HCT116 (cell line): ENCODE measurements at regions not wholly inside any gene's neighbourhood (a gene's known extent, or its start where the extent isn't known, plus 50 kb on each side); places are given as distances from the start of the nearest gene placed in this dataset.

Source experiments
- ATAC-seq: fragments of 200-7000 bp; cut with Tn5 transposase; 2 replicates; pipeline ENCODE4 v1.9.1; 2020; ENCODE audit warnings: mild to moderate bottlenecking, moderate library complexity
- BruUV-seq: library from RNA; stranded (reverse); fragments of 400-500 nt; replicated peaks from 2 replicates; lab custom pipeline; 2021; lab: Mats Ljungman, UMichigan
- CTCF ChIA-PET: fragments of 300-600 bp; sonication (Branson Sonifier 250); formaldehyde crosslinking; loops from one replicate; lab custom pipeline; 2021; ENCODE audit warnings: antibody characterized with exemption; lab: Charles Lee
- POLR2A ChIA-PET: fragments of 300-600, 350-600 bp; sonication (Branson Sonifier 250); formaldehyde crosslinking; loops from one replicate; lab custom pipeline; 2021; ENCODE audit warnings: antibody characterized with exemption; lab: Charles Lee
- RAD21 ChIA-PET, 2 experiments: fragments of 300-600 bp; sonication (Branson Sonifier 250); formaldehyde crosslinking; loops; one replicate each; lab custom pipeline; 2023; ENCODE audit warnings: low total read pairs in 2 of 2; ENCODE audit not compliant: uncharacterized antibody in 2 of 2, unreplicated experiment in 2 of 2, low non-redundant PET in 1 of 2; lab: Charles Lee
- DNase-seq: peaks from one replicate; pipeline ENCODE4 v3.0.0-alpha.2; 2010; ENCODE audit warnings: low read depth, low spot score
- H2AFZ ChIP-seq: fragments of 200-600 bp; shearing (Covaris generic), sonication (generic); 2 replicates; pipeline ENCODE4 v1.6.1; 2017; ENCODE audit warnings: low read depth, mixed run types, mixed read lengths, antibody characterized with exemption, low read length; ENCODE audit not compliant: poor library complexity, severe bottlenecking
- H3K27ac ChIP-seq: 2 replicates; pipeline ENCODE4 v1.5.1; 2012; ENCODE audit warnings: low read depth, low read length
- H3K27me3 ChIP-seq: fragments of 200-600 bp; sonication (generic); 2 replicates; pipeline ENCODE4 v1.6.1; 2016; ENCODE audit warnings: mixed run types, low read length, mixed read lengths; ENCODE audit not compliant: insufficient read depth
- H3K36me3 ChIP-seq, 2 experiments: fragments of 200-500 bp in 1 of 2; fragments of 200-600 bp in 1 of 2; sonication (Bioruptor generic) in 1 of 2; sonication (generic) in 1 of 2; 2 replicates each; pipeline versions ENCODE4 v1.5.1 to v1.6.1; 2014 to 2016; ENCODE audit warnings: low read length in 2 of 2, inconsistent platforms in 1 of 2, mixed read lengths in 1 of 2, mixed run types in 1 of 2; ENCODE audit not compliant: insufficient read depth in 2 of 2, control insufficient read depth in 1 of 2
- H3K4me1 ChIP-seq, 2 experiments: fragments of 200-600 bp in 1 of 2; sonication (generic) in 1 of 2; 2 replicates each; pipeline versions ENCODE4 v1.5.1 to v1.6.1; 2012 to 2017; ENCODE audit warnings: low read length in 2 of 2, inconsistent platforms in 1 of 2, mild to moderate bottlenecking in 1 of 2, mixed read lengths in 1 of 2, mixed run types in 1 of 2, moderate library complexity in 1 of 2; ENCODE audit not compliant: insufficient read depth in 2 of 2, control insufficient read depth in 1 of 2
- H3K4me2 ChIP-seq: fragments of 200-600 bp; sonication (generic); 2 replicates; pipeline ENCODE4 v1.6.1; 2017; ENCODE audit warnings: mixed run types, low read length, mixed read lengths
- H3K4me3 ChIP-seq, 2 experiments: fragments of 200-600 bp in 1 of 2; sonication (generic) in 1 of 2; replicated peaks in 1 of 2; 2 replicates each; pipeline ENCODE4 v1.5.1; 2011 to 2016; ENCODE audit warnings: low read length in 2 of 2, control low read depth in 1 of 2, low read depth in 1 of 2, mild to moderate bottlenecking in 1 of 2, mixed read lengths in 1 of 2, mixed run types in 1 of 2
- H3K79me2 ChIP-seq: fragments of 200-600 bp; sonication (generic); 2 replicates; pipeline ENCODE4 v1.6.1; 2017; ENCODE audit warnings: mild to moderate bottlenecking, mixed run types, low read length, moderate library complexity, mixed read lengths; ENCODE audit not compliant: insufficient read depth
- H3K9ac ChIP-seq: fragments of 200-600 bp; sonication (generic); 2 replicates; pipeline ENCODE4 v1.6.1; 2016; ENCODE audit warnings: low read length, mixed read lengths
- H3K9me2 ChIP-seq: fragments of 200-600 bp; sonication (generic), shearing (Covaris generic); 2 replicates; pipeline ENCODE4 v1.6.1; 2017; ENCODE audit warnings: mixed run types, mild to moderate bottlenecking, moderate library complexity; ENCODE audit not compliant: insufficient read depth
- H3K9me3 ChIP-seq, 2 experiments: fragments of 200-500 bp in 1 of 2; fragments of 200-600 bp in 1 of 2; sonication (Bioruptor generic) in 1 of 2; sonication (generic) in 1 of 2; 2 replicates each; pipeline ENCODE4 v1.6.1; 2014 to 2017; ENCODE audit warnings: low read length in 2 of 2, mixed read lengths in 2 of 2, inconsistent platforms in 1 of 2, low read depth in 1 of 2, mild to moderate bottlenecking in 1 of 2, mixed run types in 1 of 2, moderate library complexity in 1 of 2; ENCODE audit not compliant: control insufficient read depth in 1 of 2, insufficient read depth in 1 of 2
- H4K20me1 ChIP-seq: fragments of 200-600 bp; sonication (generic), shearing (Covaris generic); 2 replicates; pipeline ENCODE4 v1.6.1; 2017; ENCODE audit warnings: mixed run types, mild to moderate bottlenecking, moderate library complexity; ENCODE audit not compliant: insufficient read depth
- CEBPB ChIP-seq: IDR thresholded peaks from 2 replicates; pipeline ENCODE4 v1.6.1; 2012; ENCODE audit warnings: low read depth
- EGR1 ChIP-seq: IDR thresholded peaks from 2 replicates; pipeline ENCODE4 v1.6.1; 2012; ENCODE audit warnings: low read depth
- ELF1 ChIP-seq: IDR thresholded peaks from 2 replicates; pipeline ENCODE4 v1.6.1; 2012; ENCODE audit warnings: low read depth, borderline replicate concordance
- EZH2phosphoT487 ChIP-seq: fragments of 200-600 bp; IDR thresholded peaks from 2 replicates; pipeline ENCODE4 v1.6.1; 2018; ENCODE audit warnings: antibody characterized with exemption, borderline replicate concordance
- RAD21 ChIP-seq: IDR thresholded peaks from 2 replicates; pipeline ENCODE4 v1.6.1; 2012; ENCODE audit warnings: low read depth, mild to moderate bottlenecking
- SIN3A ChIP-seq: IDR thresholded peaks from 2 replicates; pipeline ENCODE4 v1.6.1; 2012; ENCODE audit warnings: low read depth
- SP1 ChIP-seq: IDR thresholded peaks from 2 replicates; pipeline ENCODE4 v1.6.1; 2012; ENCODE audit warnings: low read depth
- YY1 ChIP-seq: IDR thresholded peaks from 2 replicates; pipeline ENCODE4 v1.6.1; 2011; ENCODE audit warnings: low read length, low read depth, moderate library complexity, mild to moderate bottlenecking; ENCODE audit not compliant: insufficient replicate concordance; ENCODE audit errors: extremely low read depth
- intact Hi-C: fragments of 100-400 bp; cut with micrococcal nuclease; formaldehyde crosslinking; loops from 2 replicates; pipeline ENCODE4 v1.10.0; 2022
- TF ChIP-seq, protein P1 (sequence below), 3 experiments: fragments of 200-600 bp in 1 of 3; sonication (generic) in 1 of 3; IDR thresholded peaks in 2 of 3; conservative IDR thresholded peaks in 1 of 3; 2 replicates each; pipeline ENCODE4 v1.5.1; 2012 to 2017; ENCODE audit warnings: low read depth in 2 of 3, low read length in 2 of 3, antibody characterized with exemption in 1 of 3, borderline replicate concordance in 1 of 3, control low read depth in 1 of 3, mild to moderate bottlenecking in 1 of 3, mixed read lengths in 1 of 3, mixed run types in 1 of 3, moderate library complexity in 1 of 3; ENCODE audit not compliant: insufficient read depth in 1 of 3

DNA sequence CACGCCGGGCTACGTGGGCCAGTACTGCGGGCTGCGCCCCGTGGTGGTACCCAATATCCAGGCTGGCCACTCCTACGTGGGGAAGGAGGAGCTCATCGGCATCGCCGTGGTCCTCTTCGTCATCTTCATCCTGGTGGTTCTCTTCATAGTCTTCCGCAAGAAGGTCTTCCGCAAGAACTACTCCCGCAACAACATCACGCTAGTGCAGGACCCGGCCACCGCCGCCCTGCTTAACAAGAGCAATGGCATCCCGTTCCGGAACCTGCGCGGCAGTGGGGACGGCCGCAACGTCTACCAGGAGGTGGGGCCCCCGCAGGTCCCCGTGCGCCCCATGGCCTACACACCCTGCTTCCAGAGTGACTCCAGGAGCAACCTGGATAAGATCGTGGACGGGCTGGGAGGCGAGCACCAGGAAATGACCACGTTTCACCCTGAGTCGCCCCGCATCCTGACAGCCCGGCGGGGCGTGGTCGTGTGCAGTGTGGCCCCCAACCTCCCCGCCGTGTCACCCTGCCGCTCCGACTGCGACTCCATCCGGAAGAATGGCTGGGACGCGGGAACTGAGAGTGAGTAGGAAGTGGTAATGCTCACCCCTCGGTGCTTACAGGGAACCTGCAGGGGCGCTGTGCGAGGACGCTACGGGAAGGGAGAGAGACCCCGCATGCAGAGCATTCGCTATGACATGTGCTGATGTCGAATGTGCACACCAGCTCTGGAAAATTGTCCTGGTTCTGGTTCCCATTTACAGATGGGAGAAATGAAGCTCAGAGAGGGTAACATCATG lies 86.4 kb upstream of the MTNR1B start:
- ATAC-seq, result no peak
- no TSS peak for BruUV-seq

More for the DNA sequence above, 86.4 kb upstream of the MTNR1B start:
- Histone ChIP-seq H3K4me2 (no peak overlapping the region), H3K27ac (no peak overlapping the region), H3K79me2 (no peaks in the 10 kb centered on the region), H2AFZ (no peak overlapping the region), H3K9ac (no peak overlapping the region), H3K4me1 (no peaks in the 10 kb centered on the region), H3K36me3 (no peaks in the 10 kb centered on the region), H3K4me3 (no peak overlapping the region), H3K9me3 (no peaks in the 10 kb centered on the region), H4K20me1 (no peaks in the 10 kb centered on the region)
- intact Hi-C loops, result no loop called here
- ChIA-PET POLR2A (no interaction called here), CTCF (no interaction called here), RAD21 (no interaction called here)
- DNase-seq, result no peak
- TF ChIP-seq RAD21 (no peak), YY1 (no peak), SP1 (no peak), EZH2phosphoT487 (no peak), ELF1 (no peak), SIN3A (no peak), CEBPB (no peak), EGR1 (no peak)
- TF ChIP-seq, protein P1, sequence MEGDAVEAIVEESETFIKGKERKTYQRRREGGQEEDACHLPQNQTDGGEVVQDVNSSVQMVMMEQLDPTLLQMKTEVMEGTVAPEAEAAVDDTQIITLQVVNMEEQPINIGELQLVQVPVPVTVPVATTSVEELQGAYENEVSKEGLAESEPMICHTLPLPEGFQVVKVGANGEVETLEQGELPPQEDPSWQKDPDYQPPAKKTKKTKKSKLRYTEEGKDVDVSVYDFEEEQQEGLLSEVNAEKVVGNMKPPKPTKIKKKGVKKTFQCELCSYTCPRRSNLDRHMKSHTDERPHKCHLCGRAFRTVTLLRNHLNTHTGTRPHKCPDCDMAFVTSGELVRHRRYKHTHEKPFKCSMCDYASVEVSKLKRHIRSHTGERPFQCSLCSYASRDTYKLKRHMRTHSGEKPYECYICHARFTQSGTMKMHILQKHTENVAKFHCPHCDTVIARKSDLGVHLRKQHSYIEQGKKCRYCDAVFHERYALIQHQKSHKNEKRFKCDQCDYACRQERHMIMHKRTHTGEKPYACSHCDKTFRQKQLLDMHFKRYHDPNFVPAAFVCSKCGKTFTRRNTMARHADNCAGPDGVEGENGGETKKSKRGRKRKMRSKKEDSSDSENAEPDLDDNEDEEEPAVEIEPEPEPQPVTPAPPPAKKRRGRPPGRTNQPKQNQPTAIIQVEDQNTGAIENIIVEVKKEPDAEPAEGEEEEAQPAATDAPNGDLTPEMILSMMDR (IDR thresholded peaks at IDR 0.05 in 2 of 3, conservative IDR thresholded peaks at IDR 0.05 in 1 of 3; ENCODE audit: borderline replicate concordance in 1 of 3, insufficient read depth in 1 of 3, low read depth in 2 of 3, low read length in 2 of 3), result no peak
- TF ChIP-seq, all 23 proteins: peak for 0
- Histone ChIP-seq H3K27me3 (peaks cover 7% of the 10 kb centered on the region; the same call in 1 of the 2 replicates), H3K9me2 (no peaks in the 10 kb centered on the region)
